Keratinocyte (primary cell): ENCODE measurements at regions not wholly inside any gene's neighbourhood (a gene's known extent, or its start where the extent isn't known, plus 50 kb on each side); places are given as distances from the start of the nearest gene placed in this dataset.
A peak's percentile ranks its signal among the peaks of the same experiment; 100 is the strongest.

Source experiments
- DNase-seq: peaks from one replicate; pipeline ENCODE4 v3.0.0-alpha.2; 2011; ENCODE audit warnings: low read depth, missing footprints, low spot score
- FAIRE-seq: peaks from 2 replicates; lab custom pipeline; 2011; peaks lifted over from hg19 to GRCh38; lab: Jason Lieb, UNC
- H2AFZ ChIP-seq: 2 replicates; pipeline ENCODE4 v1.6.0; 2012; ENCODE audit warnings: low read length, control low read depth, inconsistent platforms; ENCODE audit not compliant: control insufficient read depth
- H3K27ac ChIP-seq: 2 replicates; pipeline ENCODE4 v1.5.1; 2011; ENCODE audit warnings: low read length; ENCODE audit not compliant: control insufficient read depth, insufficient read depth
- H3K27me3 ChIP-seq: 3 replicates; pipeline ENCODE4 v1.6.0; 2011; ENCODE audit warnings: low read length; ENCODE audit not compliant: control insufficient read depth, insufficient read depth; ENCODE audit errors: extremely low read depth
- H3K36me3 ChIP-seq, 2 experiments: 2 replicates in 1 of 2; 3 replicates in 1 of 2; pipeline ENCODE4 v1.5.1; 2011; ENCODE audit warnings: low read length in 2 of 2, mild to moderate bottlenecking in 1 of 2; ENCODE audit not compliant: control insufficient read depth in 2 of 2, insufficient read depth in 2 of 2; ENCODE audit errors: extremely low read depth in 1 of 2
- H3K4me1 ChIP-seq: 3 replicates; pipeline ENCODE4 v1.5.1; 2011; ENCODE audit warnings: low read length; ENCODE audit not compliant: control insufficient read depth, insufficient read depth; ENCODE audit errors: extremely low read depth
- H3K4me2 ChIP-seq: 3 replicates; pipeline ENCODE4 v1.6.0; 2011; ENCODE audit warnings: low read depth, low read length; ENCODE audit not compliant: control insufficient read depth, insufficient read depth; ENCODE audit errors: extremely low read depth
- H3K4me3 ChIP-seq, 3 experiments: fragments of 200-600 bp in 1 of 3; sonication (generic) in 1 of 3; 2 replicates in 2 of 3; 3 replicates in 1 of 3; pipeline ENCODE4 v1.5.1; 2011 to 2016; ENCODE audit warnings: low read length in 3 of 3, mild to moderate bottlenecking in 3 of 3, control low read depth in 2 of 3, inconsistent platforms in 1 of 3, low read depth in 1 of 3, mixed read lengths in 1 of 3, mixed run types in 1 of 3, moderate library complexity in 1 of 3; ENCODE audit not compliant: control insufficient read depth in 2 of 3, insufficient read depth in 2 of 3; ENCODE audit errors: extremely low read depth in 1 of 3
- H3K79me2 ChIP-seq: 2 replicates; pipeline ENCODE4 v1.6.0; 2012; ENCODE audit warnings: low read length; ENCODE audit not compliant: control insufficient read depth, insufficient read depth
- H3K9ac ChIP-seq: 3 replicates; pipeline ENCODE4 v1.6.0; 2011; ENCODE audit warnings: low read length; ENCODE audit not compliant: control insufficient read depth, insufficient read depth; ENCODE audit errors: extremely low read depth
- H3K9me1 ChIP-seq: 3 replicates; pipeline ENCODE4 v1.6.0; 2011; ENCODE audit warnings: low read length; ENCODE audit not compliant: control insufficient read depth, insufficient read depth; ENCODE audit errors: extremely low read depth
- H3K9me3 ChIP-seq: 2 replicates; pipeline ENCODE4 v1.5.1; 2012; ENCODE audit warnings: low read depth, low read length; ENCODE audit not compliant: control insufficient read depth
- H4K20me1 ChIP-seq: 3 replicates; pipeline ENCODE4 v1.6.0; 2011; ENCODE audit warnings: low read length; ENCODE audit not compliant: control insufficient read depth, insufficient read depth; ENCODE audit errors: extremely low read depth
- EZH2 ChIP-seq: IDR thresholded peaks from one replicate; pipeline ENCODE4 v1.6.1; 2012; ENCODE audit warnings: inconsistent platforms, mild to moderate bottlenecking, low read length, moderate library complexity
- dilution Hi-C: fragments of 300-500 bp; cut with MboI; formaldehyde crosslinking; loops from one replicate; pipeline ENCODE4 v1.7.0; 2020; ENCODE audit warnings: low sequenced_read_pairs; ENCODE audit not compliant: extremely low pct_ligation_motif_present
- TF ChIP-seq, protein P1 (sequence below), 3 experiments: IDR thresholded peaks in 1 of 3; conservative IDR thresholded peaks in 1 of 3; optimal IDR thresholded peaks in 1 of 3; 2 replicates in 2 of 3; 3 replicates in 1 of 3; pipeline versions ENCODE3 to v1.5.1; 2011; ENCODE audit warnings: low read length in 3 of 3, mild to moderate bottlenecking in 3 of 3, moderate library complexity in 2 of 3, control low read depth in 1 of 3, inconsistent platforms in 1 of 3; ENCODE audit not compliant: insufficient read depth in 2 of 3; ENCODE audit errors: extremely low read depth in 1 of 3

DNA sequence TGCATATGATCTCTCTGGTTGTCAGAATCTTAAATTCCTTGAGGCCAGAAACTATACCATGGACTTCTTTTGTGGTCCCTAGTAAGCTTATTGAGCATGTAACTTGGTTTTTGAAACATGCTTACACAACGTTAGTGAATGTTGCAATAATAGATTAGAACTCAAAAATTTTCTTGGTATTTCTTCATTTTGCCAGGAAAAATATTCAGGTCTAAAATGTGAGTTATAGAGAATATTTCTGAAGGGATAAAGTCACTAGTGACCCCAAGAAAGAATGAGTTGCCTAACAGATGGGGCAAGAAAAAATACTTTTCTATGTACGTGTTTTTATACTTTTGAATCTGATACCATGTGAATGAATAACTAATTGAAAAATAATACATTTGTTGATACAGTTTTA lies 195.4 kb downstream of the TFAP2A start:
- Histone ChIP-seq H2AFZ (no peak overlapping the region), H3K36me3 (no peaks in the 10 kb centered on the region), H3K9me1 (no peaks in the 10 kb centered on the region), H4K20me1 (no peaks in the 10 kb centered on the region), H3K4me1 (peaks cover 5% of the 10 kb centered on the region), H3K27me3 (no peaks in the 10 kb centered on the region), H3K79me2 (no peaks in the 10 kb centered on the region), H3K27ac (no peak overlapping the region), H3K9me3 (no peaks in the 10 kb centered on the region), H3K4me3 (no peak overlapping the region), H3K4me2 (no peak overlapping the region), H3K9ac (no peak overlapping the region)
- dilution Hi-C loops: no loop called here
- no peak for TF ChIP-seq EZH2
- TF ChIP-seq, protein P1, sequence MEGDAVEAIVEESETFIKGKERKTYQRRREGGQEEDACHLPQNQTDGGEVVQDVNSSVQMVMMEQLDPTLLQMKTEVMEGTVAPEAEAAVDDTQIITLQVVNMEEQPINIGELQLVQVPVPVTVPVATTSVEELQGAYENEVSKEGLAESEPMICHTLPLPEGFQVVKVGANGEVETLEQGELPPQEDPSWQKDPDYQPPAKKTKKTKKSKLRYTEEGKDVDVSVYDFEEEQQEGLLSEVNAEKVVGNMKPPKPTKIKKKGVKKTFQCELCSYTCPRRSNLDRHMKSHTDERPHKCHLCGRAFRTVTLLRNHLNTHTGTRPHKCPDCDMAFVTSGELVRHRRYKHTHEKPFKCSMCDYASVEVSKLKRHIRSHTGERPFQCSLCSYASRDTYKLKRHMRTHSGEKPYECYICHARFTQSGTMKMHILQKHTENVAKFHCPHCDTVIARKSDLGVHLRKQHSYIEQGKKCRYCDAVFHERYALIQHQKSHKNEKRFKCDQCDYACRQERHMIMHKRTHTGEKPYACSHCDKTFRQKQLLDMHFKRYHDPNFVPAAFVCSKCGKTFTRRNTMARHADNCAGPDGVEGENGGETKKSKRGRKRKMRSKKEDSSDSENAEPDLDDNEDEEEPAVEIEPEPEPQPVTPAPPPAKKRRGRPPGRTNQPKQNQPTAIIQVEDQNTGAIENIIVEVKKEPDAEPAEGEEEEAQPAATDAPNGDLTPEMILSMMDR (optimal IDR thresholded peaks at IDR 0.05 in 1 of 3, IDR thresholded peaks at IDR 0.05 in 1 of 3, conservative IDR thresholded peaks at IDR 0.05 in 1 of 3; ENCODE audit: extremely low read depth in 1 of 3, insufficient read depth in 2 of 3, low read length in 3 of 3): no peak
- no peak for DNase-seq
- FAIRE-seq: no peak

DNA sequence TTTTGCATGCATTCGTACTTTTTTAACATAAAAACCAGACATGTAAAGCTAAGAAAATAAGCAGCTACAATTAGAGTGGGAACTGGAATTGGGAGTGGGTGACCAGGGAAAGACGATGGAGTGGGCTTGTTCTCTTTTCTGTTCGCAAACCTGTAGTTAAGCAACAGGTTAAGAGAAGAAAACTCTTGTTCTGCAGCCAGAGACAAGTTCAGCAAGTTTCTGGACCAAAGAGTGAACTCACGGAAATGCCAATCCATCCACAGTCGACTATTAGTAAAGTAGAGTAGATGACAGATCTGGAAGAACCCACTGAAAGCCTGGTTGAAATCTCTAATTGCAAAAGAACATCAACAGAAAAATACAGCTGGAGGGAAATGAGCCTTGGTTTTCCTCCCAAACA lies 197.8 kb downstream of the TFAP2A start:
- peaks cover 5% of the 10 kb centered on the region for H3K4me1 ChIP-seq
- no peaks in the 10 kb centered on the region for H4K20me1 ChIP-seq
- no peaks in the 10 kb centered on the region for H3K79me2 ChIP-seq
- H3K9ac ChIP-seq: no peak overlapping the region
- H3K27me3 ChIP-seq: no peaks in the 10 kb centered on the region
- no peaks in the 10 kb centered on the region for H3K36me3 ChIP-seq
- DNase-seq (no peak), FAIRE-seq (peak; percentile 29)
- no peaks in the 10 kb centered on the region for H3K9me1 ChIP-seq
- no peak overlapping the region for H3K27ac ChIP-seq
- no peak for TF ChIP-seq EZH2
- TF ChIP-seq, protein P1 (optimal IDR thresholded peaks at IDR 0.05 in 1 of 3, IDR thresholded peaks at IDR 0.05 in 1 of 3, conservative IDR thresholded peaks at IDR 0.05 in 1 of 3; ENCODE audit: extremely low read depth in 1 of 3, insufficient read depth in 2 of 3, low read length in 3 of 3): no peak
- H3K4me3 ChIP-seq: no peak overlapping the region
- H3K4me2 ChIP-seq: no peak overlapping the region
- dilution Hi-C loops: no loop called here
- no peak overlapping the region for H2AFZ ChIP-seq
- H3K9me3 ChIP-seq: no peaks in the 10 kb centered on the region
